Endothelial cell of umbilical vein (primary cell): ENCODE measurements at regions not wholly inside any gene's neighbourhood (a gene's known extent, or its start where the extent isn't known, plus 50 kb on each side); places are given as distances from the start of the nearest gene placed in this dataset.

Experiments used
- BruUV-seq: library from RNA; stranded (reverse); fragments of 400-500 nt; replicated peaks from 2 replicates; lab custom pipeline; 2021; lab: Mats Ljungman, UMichigan
- CTCF ChIA-PET: fragments of 300-600, 350-600 bp; sonication (Branson Sonifier 250); formaldehyde crosslinking; loops from one replicate; lab custom pipeline; 2021; ENCODE audit warnings: antibody characterized with exemption, inconsistent platforms; lab: Charles Lee
- POLR2A ChIA-PET: fragments of 300-600, 350-600 bp; sonication (Branson Sonifier 250); formaldehyde crosslinking; loops from one replicate; lab custom pipeline; 2021; ENCODE audit warnings: antibody characterized with exemption, inconsistent platforms; lab: Charles Lee
- DNase-seq: peaks from one replicate; pipeline ENCODE4 v3.0.0-alpha.2; 2011; ENCODE audit warnings: low read depth, low spot score
- FAIRE-seq: peaks from 2 replicates; lab custom pipeline; 2011; peaks lifted over from hg19 to GRCh38; lab: Jason Lieb, UNC
- H2AFZ ChIP-seq: 2 replicates; pipeline ENCODE4 v1.6.0; 2012; ENCODE audit warnings: low read depth, low read length, control low read depth, inconsistent platforms
- H3K27ac ChIP-seq: 2 replicates; pipeline ENCODE4 v1.5.1; 2011; ENCODE audit warnings: low read depth, mild to moderate bottlenecking, control low read depth, low read length, moderate library complexity; ENCODE audit not compliant: insufficient read depth
- H3K27me3 ChIP-seq, 2 experiments: 2 replicates each; pipeline versions ENCODE4 v1.6.0 to v1.6.1; 2011; ENCODE audit warnings: low read length in 2 of 2, mixed read lengths in 1 of 2; ENCODE audit not compliant: control insufficient read depth in 2 of 2, insufficient read depth in 2 of 2
- H3K36me3 ChIP-seq, 2 experiments: 2 replicates in 1 of 2; 3 replicates in 1 of 2; pipeline ENCODE4 v1.5.1; 2011; ENCODE audit warnings: low read length in 2 of 2, mild to moderate bottlenecking in 1 of 2, moderate library complexity in 1 of 2; ENCODE audit not compliant: control insufficient read depth in 2 of 2, insufficient read depth in 2 of 2; ENCODE audit errors: extremely low read depth in 1 of 2
- H3K4me1 ChIP-seq: 3 replicates; pipeline ENCODE4 v1.5.1; 2011; ENCODE audit warnings: mild to moderate bottlenecking, low read length; ENCODE audit not compliant: control insufficient read depth, insufficient read depth; ENCODE audit errors: extremely low read depth
- H3K4me2 ChIP-seq: 2 replicates; pipeline ENCODE4 v1.6.1; 2011; ENCODE audit warnings: low read length, control low read depth, mixed read lengths; ENCODE audit not compliant: insufficient read depth
- H3K4me3 ChIP-seq, 3 experiments: fragments of 200-600 bp in 1 of 3; sonication (generic), shearing (Covaris generic) in 1 of 3; replicated peaks in 1 of 3; 2 replicates each; pipeline ENCODE4 v1.5.1; 2011 to 2016; ENCODE audit warnings: control low read depth in 3 of 3, low read length in 3 of 3, mild to moderate bottlenecking in 2 of 3, inconsistent platforms in 1 of 3, low read depth in 1 of 3, moderate library complexity in 1 of 3; ENCODE audit not compliant: insufficient read depth in 1 of 3
- H3K79me2 ChIP-seq: 2 replicates; pipeline ENCODE4 v1.6.0; 2012; ENCODE audit warnings: low read length, inconsistent platforms; ENCODE audit not compliant: control insufficient read depth, insufficient read depth
- H3K9ac ChIP-seq: replicated peaks from 2 replicates; pipeline ENCODE3; 2011; ENCODE audit warnings: low read length, control low read depth; ENCODE audit not compliant: insufficient read depth; ENCODE audit errors: extremely low read depth
- H3K9me1 ChIP-seq: replicated peaks from 3 replicates; pipeline ENCODE4 v1.6.0; 2011; ENCODE audit warnings: mild to moderate bottlenecking, low read length; ENCODE audit not compliant: control insufficient read depth, insufficient read depth; ENCODE audit errors: extremely low read depth
- H3K9me3 ChIP-seq: replicated peaks from 2 replicates; pipeline ENCODE4 v1.5.1; 2012; ENCODE audit warnings: low read length, inconsistent platforms; ENCODE audit not compliant: control insufficient read depth, insufficient read depth
- H4K20me1 ChIP-seq: replicated peaks from 2 replicates; pipeline ENCODE3; 2011; ENCODE audit warnings: mild to moderate bottlenecking, low read length; ENCODE audit not compliant: control insufficient read depth, insufficient read depth; ENCODE audit errors: extremely low read depth
- CTCF ChIP-seq, 2 donors: IDR thresholded peaks; 1 replicate in 1 of 2; 2 replicates in 1 of 2; pipeline ENCODE4 v1.5.1; 2011; ENCODE audit warnings: low read length in 2 of 2, mild to moderate bottlenecking in 2 of 2, moderate library complexity in 2 of 2, control low read depth in 1 of 2, inconsistent platforms in 1 of 2, low read depth in 1 of 2; ENCODE audit not compliant: insufficient read depth in 1 of 2; ENCODE audit errors: extremely low read depth in 1 of 2
- EZH2 ChIP-seq: IDR thresholded peaks from 2 replicates; pipeline ENCODE4 v1.6.1; 2012; ENCODE audit warnings: borderline replicate concordance, low read depth, mild to moderate bottlenecking, moderate library complexity, low read length, inconsistent platforms; ENCODE audit not compliant: severe bottlenecking
- FOS ChIP-seq: IDR thresholded peaks from 2 replicates; pipeline ENCODE4 v1.6.1; 2011; ENCODE audit warnings: mild to moderate bottlenecking, low read length, moderate library complexity, borderline replicate concordance; ENCODE audit not compliant: insufficient read depth
- GATA2 ChIP-seq: IDR thresholded peaks from 2 replicates; pipeline ENCODE4 v1.7.0; 2011; ENCODE audit warnings: low read depth, mild to moderate bottlenecking, moderate library complexity, mixed read lengths, low read length; ENCODE audit not compliant: insufficient read length, insufficient read depth
- JUN ChIP-seq: IDR thresholded peaks from 2 replicates; pipeline ENCODE4 v1.6.1; 2011; ENCODE audit warnings: borderline replicate concordance, low read depth; ENCODE audit not compliant: insufficient read length, insufficient read depth
- MAX ChIP-seq: IDR thresholded peaks from 2 replicates; pipeline ENCODE4 v1.6.1; 2011; ENCODE audit not compliant: insufficient read depth, insufficient read length
- MYC ChIP-seq: IDR thresholded peaks from one replicate; pipeline ENCODE4 v1.6.1; 2011; ENCODE audit warnings: mild to moderate bottlenecking, low read depth, low read length
- POLR2A ChIP-seq: IDR thresholded peaks from 2 replicates; pipeline ENCODE4 v1.6.1; 2012; ENCODE audit warnings: low read depth, mild to moderate bottlenecking, control low read depth, low read length
- POLR2AphosphoS5 ChIP-seq: IDR thresholded peaks from 2 replicates; pipeline ENCODE4 v1.6.1; 2012; ENCODE audit warnings: low read depth, mild to moderate bottlenecking, control low read depth, low read length, moderate library complexity; ENCODE audit not compliant: insufficient read depth
- dilution Hi-C: fragments of 300-500 bp; cut with MboI; formaldehyde crosslinking; loops from one replicate; pipeline ENCODE4 v1.15.0; 2019; ENCODE audit warnings: low sequenced_read_pairs; ENCODE audit not compliant: extremely low pct_ligation_motif_present
- intact Hi-C: fragments of 100-400 bp; cut with micrococcal nuclease; formaldehyde crosslinking; loops from one replicate; pipeline ENCODE4 v1.10.0; 2022

- peaks cover 14% of the 10 kb centered on the region for H3K4me1 ChIP-seq
- H3K9me1 ChIP-seq = no peaks in the 10 kb centered on the region
- H3K4me2 ChIP-seq = no peak overlapping the region
- H3K79me2 ChIP-seq = no peaks in the 10 kb centered on the region
- no peaks in the 10 kb centered on the region for H3K36me3 ChIP-seq
- POLR2A ChIA-PET = no interaction called here
- FAIRE-seq (no peak), DNase-seq (no peak)
- no peak overlapping the region for H2AFZ ChIP-seq
- H3K9me3 ChIP-seq = no peaks in the 10 kb centered on the region
- no peak overlapping the region for H3K27ac ChIP-seq
- H3K9ac ChIP-seq = no peak overlapping the region
- dilution Hi-C loops = no loop called here
- intact Hi-C loops = no loop called here
- no peaks in the 10 kb centered on the region for H4K20me1 ChIP-seq
- CTCF ChIA-PET = no interaction called here
- TF ChIP-seq MYC (no peak), POLR2A (no peak)
- no peak overlapping the region for H3K4me3 ChIP-seq
- BruUV-seq = no TSS peak
- no peaks in the 10 kb centered on the region for H3K27me3 ChIP-seq
Measured at GRCh38 chr12:60078026-60078425, 482.2 kb downstream of the SLC16A7 start.

- H3K27ac ChIP-seq = no peak overlapping the region
- H3K4me2 ChIP-seq = no peak overlapping the region
- H3K36me3 ChIP-seq = no peaks in the 10 kb centered on the region
- no peaks in the 10 kb centered on the region for H3K4me1 ChIP-seq
- dilution Hi-C loops = no loop called here
- no peaks in the 10 kb centered on the region for H3K79me2 ChIP-seq
- ChIA-PET POLR2A (no interaction called here), CTCF (no interaction called here)
- FAIRE-seq (no peak), DNase-seq (no peak)
- H4K20me1 ChIP-seq = no peaks in the 10 kb centered on the region
- intact Hi-C loops = loop anchor here (2.0 kb wide), 1 partner anchor 33 kb away; no protein-coding TSS in a partner anchor
- H3K4me3 ChIP-seq = no peak overlapping the region
- BruUV-seq = no TSS peak
- no peaks in the 10 kb centered on the region for H3K9me3 ChIP-seq
- TF ChIP-seq POLR2A = no peak
- TF ChIP-seq MYC = no peak
- TF ChIP-seq JUN = no peak
- no peak for TF ChIP-seq GATA2
- TF ChIP-seq POLR2AphosphoS5 = no peak
- no peak for TF ChIP-seq CTCF (IDR thresholded peaks at IDR 0.05; ENCODE audit: extremely low read depth in 1 of 2, insufficient read depth in 1 of 2, low read depth in 1 of 2, low read length in 2 of 2)
- TF ChIP-seq MAX = no peak
- TF ChIP-seq EZH2 = no peak
- TF ChIP-seq FOS = no peak
- H3K27me3 ChIP-seq = no peaks in the 10 kb centered on the region
- H3K9ac ChIP-seq = no peak overlapping the region
- H3K9me1 ChIP-seq = no peaks in the 10 kb centered on the region
- no peak overlapping the region for H2AFZ ChIP-seq
Measured at GRCh38 chr12:60093428-60093827, 497.6 kb downstream of the SLC16A7 start.
